Right hindlimb (tissue), 1 donor: ENCODE measurements at regions not wholly inside any gene's neighbourhood (a gene's known extent, or its start where the extent isn't known, plus 50 kb on each side); places are given as distances from the start of the nearest gene placed in this dataset.

Experiments used
- DNase-seq: peaks from one replicate; pipeline ENCODE4 v3.0.0-alpha.2; 2018

DNA sequence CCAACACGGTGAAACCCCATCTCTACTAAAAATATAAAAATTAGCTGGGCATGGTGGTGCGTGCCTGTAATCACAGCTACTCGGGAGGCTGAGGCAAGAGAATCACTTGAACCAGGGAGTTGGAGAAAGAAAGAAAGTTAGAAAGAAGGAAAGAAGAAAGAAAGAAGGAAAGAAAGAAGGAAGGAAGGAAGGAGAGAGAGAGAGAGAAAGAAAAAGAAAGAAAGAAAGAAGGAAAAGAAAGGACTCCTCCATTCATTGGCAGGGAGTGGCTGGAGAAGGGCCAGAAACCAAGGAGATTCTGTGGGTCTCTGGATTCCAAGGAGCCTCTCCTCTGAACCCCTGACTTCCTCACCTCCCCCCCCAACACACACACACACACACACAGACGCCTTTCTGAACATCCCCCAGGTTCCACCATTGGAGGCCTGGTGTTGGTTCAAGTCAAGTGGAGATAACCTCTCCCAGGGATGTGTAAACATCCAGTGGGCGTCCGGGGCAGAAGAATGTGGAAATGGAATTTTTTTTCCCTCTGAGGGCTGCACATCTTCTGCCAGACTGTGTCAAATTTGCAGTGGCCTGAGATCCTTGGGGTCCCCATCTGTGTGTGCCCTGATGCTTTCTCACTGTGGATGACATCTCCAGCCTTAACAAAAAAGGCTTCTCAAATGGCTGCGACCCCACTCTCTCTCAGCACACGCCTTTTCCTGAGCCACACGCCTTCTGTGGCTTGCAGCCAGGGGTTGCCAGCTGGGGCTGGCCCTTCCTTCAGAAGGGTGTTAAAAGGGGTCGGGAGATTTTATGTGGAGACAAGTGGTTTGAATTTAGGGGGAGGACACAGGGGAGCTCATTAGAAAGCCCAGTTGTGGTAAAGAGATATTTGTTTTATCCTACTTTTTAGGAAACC is 109.3 kb upstream of the HAND1 start:
- DNase-seq: no peak

DNA sequence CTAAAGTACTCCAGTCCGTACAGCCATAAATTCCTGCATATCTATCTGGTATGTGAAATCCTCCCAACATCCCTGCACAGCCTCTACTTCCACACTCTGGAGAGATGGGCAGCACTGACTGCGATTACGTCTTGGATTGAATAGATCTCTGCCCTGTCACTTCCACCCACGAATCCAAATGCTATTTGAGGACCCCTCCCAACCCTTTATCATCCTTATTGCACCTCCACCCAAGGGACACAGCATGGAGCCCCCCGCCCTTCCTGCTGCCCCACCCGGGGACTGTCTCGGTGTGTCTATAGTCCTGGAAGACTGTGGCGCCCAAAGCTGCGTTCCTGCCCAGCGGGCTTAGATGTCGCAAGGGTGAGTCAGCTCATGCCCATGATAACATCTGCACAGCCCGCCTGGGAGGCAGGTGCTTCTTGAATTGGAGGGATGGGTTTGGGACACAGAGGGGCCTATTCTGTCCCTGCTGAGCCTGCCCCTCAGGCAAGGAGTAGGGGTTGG is 105.7 kb upstream of the HAND1 start:
- DNase-seq: no peak

DNA sequence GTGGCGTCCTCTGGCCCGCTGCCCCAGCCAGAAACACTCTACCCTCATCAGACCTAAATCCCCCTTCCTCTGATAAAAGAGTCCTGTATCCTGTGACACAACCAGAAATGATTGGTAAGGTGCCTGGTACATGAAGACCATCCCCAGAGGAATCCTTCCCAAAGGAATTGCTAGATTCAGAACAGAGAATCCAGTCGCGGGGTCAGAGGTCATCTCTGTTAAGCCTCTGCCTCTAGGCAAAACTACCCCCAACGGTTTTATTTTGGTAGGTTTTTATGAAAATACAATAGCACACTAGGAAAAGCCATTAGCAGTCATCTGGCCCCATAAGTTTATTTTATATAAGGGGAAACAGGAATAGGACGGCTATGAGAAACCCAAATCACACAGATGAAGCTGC is 102.4 kb upstream of the HAND1 start:
- DNase-seq: no peak

DNA sequence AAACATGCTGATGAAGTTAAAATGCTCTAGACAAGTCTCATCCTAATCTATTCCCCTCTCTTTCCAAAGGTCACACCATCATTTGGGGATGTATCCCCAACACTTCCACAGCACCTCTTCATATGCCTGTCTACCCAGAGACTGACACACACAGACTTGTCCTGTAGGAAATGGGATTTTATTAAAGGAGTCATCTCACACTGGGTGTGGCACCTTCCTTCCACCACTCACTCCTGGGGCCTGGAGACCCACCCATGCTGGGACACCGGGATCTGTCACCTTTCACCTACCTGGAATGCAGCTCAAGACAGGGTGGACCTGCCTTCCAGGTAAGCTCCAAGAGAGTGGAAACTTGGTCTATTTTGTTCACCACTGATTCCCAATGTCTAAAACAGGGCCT is 99.4 kb upstream of the HAND1 start:
- no peak for DNase-seq

DNA sequence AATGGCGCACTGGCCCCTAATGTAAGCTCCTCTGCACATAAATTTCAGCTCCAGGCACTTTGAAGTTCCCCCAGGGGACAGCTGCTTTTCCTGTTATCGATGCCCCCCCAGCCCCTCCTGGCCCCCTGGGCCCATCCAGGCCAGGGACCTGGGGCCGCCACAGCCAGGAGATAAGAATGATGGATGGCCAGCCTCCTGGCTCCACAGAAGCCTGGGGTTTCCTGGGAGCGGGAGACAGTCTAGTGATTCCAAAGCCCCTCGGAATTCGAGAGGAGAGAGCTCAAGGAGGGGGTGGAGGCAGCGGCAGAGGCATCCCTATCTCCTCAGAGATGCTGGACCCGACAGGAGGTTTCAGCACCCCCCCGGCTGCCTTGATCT is 98.4 kb upstream of the HAND1 start:
- DNase-seq: no peak

DNA sequence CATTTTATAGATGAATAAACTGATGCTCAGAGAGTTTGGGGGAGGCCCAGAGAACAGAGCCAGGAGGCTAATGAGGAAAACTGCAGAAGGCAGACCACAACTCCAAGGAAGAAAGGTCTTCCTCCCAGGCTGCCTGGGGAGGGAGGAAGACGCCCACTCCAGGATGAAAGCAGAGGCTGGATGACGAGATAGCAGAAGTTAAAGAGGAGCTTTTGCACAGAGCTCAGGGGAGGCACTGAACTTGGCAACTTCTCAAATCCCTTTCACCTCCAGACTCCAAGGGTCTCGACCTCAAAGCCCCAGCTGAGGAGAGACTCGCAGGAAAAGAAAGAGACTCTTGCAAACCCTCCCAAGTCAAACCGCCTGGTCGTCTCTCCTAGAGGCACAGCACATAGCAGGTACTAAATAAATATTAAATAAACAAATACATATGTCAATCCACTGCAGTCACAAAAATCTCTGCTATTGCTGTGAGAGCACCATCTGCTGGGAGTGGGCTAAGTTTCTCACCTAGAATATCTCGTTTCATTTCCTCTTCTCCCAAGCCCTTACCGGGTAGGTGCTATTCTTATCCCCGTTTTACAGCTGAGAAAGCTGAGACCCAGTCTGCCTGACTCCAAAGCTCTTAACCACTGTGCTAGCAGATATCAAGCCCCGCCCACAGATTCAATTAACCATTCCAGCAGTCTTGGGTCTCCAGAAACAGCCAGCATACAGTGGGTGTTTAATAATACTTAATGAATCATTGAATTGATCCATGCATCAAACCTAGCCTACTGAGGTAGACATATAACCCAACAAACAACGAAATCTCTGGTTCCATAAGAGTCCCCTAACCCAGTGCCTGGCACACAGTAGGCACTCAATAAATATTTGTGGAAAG is 97.8 kb upstream of the HAND1 start:
- no peak for DNase-seq

DNA sequence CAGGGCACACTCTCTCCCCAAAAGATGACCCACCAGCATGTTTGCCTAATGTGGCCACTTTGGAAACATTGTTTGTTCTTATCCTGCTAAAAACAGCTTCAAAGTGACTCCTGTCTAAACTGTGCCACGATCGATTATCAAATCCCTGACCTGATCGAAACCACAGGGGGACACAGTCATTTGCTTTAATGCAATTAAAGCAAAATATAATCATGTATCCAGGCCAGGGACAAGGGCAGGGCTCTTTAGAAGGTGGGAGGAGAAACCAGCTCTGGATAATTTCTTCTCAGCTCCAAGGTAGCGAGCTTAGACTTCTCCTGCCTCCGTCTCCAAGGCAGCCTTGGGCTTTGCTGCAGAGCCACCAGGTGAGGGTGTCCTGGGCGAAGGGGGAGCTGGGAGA is 95.0 kb upstream of the HAND1 start:
- DNase-seq: no peak

DNA sequence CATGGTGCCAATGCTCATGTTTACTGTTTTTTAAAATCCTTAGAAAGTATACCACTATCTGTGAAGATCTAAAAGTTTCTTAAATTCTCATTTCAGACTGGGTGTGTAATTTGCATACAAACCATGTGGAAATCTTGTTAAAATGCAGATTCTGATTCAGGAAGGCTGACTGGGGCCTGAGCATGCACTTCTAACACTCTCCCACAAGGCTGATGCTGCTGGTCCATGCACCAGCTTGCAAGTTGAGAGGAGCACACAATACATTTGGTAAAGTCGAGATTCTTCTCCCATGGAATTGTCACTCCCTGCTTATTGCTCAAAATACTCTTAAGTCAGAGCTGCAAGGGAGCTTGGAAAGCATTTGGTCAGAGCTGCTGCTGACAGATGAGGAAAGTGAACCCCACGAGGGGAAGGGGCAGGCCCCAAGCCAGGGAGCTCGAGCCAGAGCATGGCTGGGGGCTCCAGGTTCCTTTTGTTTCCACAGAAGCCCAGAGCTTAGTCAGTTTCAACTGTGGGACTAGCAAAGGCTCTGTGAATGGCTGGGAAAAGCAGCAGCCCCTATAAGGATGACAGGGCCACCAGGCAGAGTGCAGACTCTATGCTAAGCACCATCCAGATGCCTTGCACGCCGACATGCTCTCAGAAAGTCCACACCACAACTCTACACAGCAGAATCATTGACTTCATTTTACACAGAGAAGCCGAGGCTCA is 93.5 kb upstream of the HAND1 start:
- no peak for DNase-seq

DNA sequence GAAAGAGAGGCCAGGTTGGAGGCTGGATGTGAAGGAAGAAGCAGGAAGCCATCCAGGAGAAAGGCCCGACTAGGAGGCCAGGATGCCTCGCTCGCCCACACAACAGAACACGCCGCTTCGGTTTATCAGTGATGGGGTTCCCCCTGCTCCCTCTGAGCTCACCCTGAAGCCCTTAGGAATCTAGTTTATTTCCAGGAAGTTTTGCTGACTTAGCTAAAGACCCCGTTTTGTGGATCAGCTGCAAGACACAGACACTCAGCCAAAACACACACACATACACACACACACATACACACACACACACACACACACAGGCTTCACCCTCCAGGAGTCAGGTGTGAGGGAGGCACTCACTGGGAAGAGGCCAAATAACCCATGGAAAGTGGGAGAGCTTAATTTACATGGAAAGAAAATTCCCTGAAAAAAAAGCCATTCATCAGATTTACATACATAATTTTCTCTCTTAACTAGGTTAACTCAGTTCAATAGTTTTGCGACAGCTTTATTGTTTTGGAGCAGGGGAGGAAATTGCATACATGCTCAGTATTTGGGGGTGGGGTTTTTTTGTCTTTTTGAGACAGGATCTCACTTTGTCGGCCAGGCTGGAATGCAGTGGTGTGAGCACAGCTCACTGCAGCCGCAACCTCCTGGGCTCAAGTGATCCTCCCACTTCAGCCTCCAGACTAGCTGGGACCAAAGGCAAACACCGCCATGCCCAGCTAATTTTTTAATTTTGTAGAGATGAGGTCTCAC is 92.7 kb upstream of the HAND1 start:
- DNase-seq: no peak

DNA sequence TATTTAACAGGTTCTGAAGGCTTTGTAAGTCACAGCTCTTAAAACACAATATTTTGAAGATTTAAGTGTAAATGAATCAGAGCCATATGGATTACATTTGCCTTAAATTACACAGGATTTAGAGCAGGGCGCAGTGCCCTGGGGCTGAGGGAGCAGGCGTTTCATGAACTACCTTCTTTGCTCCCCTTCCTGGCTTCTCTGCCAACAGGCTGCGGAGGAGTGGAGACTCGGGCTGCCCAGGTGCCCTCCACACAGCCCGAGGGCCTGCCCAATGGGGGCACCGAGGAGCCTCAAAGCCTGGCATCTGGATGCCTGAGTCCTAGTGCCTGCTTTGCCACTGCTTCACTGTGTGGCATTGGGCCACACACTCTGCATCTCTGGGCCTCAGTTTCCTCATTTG is 90.6 kb upstream of the HAND1 start:
- DNase-seq: no peak

DNA sequence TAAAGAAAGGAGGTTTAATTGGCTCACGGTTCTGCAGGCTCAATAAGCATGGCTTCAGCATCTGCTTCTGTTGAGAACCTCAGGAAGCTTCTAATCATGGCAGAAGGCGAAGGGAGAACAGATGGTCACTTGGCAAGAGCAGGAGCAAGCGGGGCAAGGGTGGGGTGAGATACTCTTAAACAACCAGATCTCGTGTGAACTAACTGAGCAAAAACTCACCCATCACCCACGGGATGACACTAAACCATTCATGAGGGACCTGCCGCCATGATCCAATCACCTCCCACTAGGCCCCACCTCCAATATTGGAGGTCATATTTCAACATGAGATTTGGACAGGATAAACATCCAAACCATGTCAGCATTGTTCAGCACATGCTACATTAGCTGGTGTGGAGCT is 89.1 kb upstream of the HAND1 start:
- DNase-seq: no peak

DNA sequence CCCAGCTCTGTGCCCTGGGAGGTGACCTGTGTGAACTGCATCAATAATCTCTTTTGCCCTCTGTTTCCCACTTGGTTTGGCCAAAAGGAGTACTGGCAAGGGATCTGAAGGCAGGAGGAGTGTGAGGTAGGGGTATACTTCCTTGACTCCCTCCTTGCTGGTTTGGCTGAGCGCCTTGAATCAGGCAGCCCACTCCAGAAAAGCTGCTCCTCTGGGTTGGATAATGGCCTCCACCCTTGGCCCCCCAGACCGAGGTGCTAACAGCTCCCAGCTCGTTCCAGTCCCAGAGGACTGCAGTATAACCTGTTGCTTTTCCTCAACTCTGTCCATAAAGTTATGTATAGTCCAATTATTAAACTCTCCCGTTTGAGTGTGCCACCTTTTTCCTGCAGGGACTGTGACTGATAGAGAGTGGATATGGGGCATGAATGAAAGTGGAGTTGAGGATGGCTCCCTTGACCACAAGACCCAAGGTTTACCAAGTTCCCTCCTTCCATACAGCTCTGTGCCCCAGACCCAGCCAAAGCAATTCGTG is 88.2 kb upstream of the HAND1 start:
- DNase-seq: no peak

DNA sequence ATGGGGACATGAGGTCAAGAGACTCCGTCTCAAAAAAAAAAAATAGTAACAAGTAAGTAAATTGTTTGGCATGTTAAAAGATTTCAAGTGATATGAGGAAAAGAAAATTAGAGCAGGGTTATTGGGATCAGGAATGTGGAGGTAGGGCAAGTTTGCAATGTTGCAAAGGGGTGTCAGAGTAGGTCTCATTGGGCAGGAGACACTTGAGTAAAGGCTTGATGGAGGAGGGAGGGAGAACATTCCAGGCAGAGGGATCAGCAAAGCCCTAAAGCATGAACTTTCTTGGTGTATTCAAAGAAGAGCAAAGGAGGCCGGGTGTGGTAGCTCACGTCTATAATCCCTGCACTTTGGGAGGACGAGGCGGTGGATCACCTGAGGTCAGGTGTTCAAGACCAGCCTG is 87.1 kb upstream of the HAND1 start:
- no peak for DNase-seq

DNA sequence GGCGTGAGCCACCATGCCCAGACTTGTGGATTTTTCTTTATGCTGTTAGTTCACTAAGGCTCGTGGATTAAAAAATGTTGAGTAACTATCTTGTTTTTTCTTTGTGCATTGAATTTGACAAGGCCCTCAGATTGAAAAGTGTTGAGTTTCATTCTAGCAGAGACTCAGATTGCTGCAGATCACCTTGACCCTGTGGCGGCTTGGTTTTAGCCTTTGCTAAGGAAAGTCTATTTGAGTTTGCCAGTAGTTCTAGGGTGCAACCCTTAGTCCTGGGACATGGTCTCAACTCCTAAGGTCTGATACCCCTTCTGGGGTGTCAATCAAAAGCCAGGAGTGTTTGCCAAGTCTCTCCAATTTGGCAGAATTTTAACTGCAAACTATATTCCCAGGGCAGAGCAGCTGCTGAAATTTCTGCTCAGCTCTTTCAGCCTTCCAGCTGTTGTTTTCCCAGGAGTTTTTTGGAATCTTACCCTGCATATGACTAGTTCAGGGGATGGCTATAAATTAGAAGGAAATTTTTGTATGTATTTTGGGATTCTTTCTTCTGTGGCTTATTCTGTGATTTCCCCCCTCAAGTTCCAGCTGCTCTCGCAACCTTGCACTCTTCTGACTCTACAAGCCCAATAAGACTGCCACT is 84.3 kb upstream of the HAND1 start:
- no peak for DNase-seq

DNA sequence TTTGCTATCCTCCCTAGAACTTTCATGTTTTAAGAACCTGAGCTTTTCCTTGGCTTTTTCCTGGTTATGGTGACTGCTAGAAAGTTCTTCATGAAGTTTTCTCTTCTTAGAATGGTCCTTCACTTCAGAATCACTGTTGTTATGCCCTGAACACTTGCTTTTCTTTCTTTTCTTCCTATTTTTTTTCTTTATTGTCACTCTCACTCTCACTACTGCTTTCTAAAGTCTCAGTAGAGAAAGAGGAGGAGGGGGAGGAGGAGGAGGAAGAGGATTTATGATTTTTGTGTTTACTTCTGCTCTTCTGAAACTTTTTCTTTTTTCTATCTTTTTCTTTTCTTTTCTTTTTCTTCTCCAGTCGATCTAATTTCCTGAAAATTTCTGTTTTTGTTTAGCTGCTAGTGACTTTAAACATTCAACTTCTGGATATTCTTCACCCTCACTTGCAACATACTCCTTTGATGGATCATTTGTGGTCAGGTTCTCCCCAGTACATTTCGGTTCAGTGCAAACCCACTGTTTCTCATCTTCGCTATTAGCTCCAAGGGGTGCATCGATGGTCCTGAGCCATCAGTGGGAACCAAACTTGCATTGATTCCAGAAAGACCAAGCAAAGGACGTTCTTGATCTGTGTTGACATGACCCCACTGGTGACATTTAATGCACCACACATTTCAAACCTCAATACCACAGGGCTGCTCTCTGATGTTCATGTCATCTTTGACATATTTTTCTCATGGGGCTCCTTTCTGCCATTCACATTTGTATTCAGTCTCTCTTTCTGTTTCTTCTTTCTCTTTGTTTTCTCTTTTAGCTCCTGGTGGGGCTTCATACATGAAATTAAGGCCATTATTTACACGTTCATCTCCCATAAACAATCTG is 81.6 kb upstream of the HAND1 start:
- no peak for DNase-seq

DNA sequence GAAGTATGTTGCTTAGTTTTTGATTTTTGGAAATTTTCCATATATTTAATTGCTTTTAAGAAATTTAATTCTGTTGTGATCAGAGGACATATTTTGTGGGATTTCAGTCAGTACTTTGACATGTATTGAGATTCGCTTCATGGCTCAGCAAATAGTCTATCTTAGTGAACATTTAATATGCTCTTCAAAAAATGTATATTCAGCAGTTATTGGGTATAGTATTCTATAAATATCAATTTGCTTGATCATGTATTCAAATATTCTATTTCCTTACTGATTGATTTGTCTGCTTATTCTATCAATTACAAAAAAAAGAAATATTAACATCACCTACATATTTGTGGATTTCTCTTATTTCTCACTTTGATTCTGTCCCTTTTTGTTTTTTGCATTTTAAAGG is 79.5 kb upstream of the HAND1 start:
- DNase-seq: no peak

DNA sequence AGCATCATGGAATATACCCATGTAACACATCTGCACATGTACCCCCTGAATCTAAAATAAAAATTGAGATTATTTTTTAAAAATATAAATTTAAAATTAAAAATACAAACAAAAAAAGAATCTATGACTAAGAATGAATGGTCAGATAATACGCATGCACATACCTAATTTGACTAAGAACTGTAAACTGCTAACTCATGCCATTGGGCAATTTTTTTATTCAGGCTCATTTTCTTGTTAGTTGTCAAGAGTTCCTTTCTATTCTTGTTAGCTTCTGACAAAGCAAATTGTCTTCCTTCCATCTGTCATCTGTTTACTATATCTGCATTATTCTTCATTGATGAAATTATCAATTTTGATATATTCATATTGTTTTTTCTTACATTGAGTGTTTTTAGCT is 69.5 kb upstream of the HAND1 start:
- DNase-seq: no peak

DNA sequence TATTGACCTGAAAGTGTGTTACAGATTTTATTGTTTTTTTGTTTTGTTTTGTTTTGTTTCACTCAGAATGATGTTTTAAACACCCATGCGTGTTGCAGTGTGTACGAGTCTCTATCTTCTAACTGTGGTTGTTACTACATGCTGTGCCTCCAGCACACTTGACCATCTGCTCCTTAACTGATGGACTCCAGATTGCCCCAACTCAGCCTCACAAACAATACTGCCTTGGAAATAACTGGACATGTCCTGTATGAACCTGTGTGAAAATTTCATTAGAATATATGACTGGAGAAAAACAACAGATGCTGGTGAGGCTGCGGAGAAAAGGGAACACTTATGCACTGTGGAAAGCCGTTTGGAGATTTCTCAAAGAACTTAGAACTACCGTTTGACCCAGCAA is 68.7 kb upstream of the HAND1 start:
- DNase-seq: no peak

DNA sequence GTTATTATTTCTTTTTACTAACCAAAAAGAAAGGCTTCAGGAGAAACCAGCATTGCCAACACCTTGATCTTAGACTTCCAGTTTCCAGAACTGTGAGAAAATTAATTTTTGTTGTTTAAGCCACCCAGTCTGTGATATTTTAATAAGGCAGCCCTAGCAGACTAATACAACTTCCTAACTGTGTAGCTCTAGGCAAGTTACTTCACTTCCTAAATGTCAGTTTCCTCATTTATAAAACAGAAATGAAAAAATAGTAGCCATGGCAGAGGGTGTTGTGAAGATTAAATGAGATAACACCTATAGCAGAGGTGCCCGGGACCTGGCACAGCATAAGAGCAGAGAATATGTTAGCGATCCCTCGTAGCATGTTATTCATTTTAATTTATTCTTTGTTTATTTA is 66.6 kb upstream of the HAND1 start:
- DNase-seq: no peak

DNA sequence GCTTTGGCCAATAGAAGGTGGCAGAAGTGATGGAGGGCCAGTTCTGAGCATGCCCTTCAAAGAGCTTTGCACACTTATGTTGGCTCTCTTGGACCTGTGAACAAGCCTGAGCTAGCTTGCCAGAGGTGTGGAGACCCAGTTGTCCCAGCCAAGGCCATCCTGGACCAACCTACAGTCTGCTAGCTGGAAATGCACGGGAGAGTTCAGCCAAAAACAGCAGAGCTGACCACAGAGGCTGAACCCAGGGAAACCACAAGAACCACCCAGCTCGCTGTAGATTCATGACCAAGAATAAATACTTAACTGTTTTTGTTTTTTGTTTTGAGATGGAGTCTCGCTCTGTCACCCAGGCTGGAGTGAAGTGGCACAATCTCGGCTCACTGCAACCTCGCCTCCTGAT is 65.4 kb upstream of the HAND1 start:
- DNase-seq: no peak

DNA sequence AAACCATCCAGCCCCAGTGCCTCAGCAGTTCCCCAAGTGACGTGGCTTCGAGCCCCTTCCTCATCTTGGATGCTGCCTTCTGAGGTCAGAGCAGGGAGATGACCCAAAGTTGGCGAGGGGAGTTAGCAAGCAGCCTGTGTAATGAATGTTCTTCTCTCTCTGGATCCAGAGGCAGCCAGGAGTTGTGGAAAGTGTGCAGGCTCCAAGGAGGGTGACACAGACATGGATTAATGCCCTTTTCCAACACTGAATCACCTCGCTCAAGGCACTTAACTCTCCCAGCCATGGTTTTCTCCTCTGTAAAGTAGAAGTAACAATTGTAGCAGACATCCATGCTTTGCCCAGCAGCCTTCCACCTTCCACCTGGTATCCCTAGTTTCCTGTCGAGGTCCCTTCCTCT is 64.6 kb upstream of the HAND1 start:
- DNase-seq: no peak
